Activated T-helper 2 cell treated with anti-CD3 and anti-CD28 coated beads, Interferon-gamma antibody, Interleukin-2, Interleukin-4, amounts not matched to agents 10 μg/mL and 5 μg/mL and 100 μg/mL, durations not matched to agents 14 hours and 24 hours and 36 hours (primary cell): ENCODE measurements at regions not wholly inside any gene's neighbourhood (a gene's known extent, or its start where the extent isn't known, plus 50 kb on each side); places are given as distances from the start of the nearest gene placed in this dataset.
"Not testable (repeated sequence)": the region's sequence is repeated elsewhere in the genome, so short reads cannot be mapped to it uniquely, and the experiment has no call there.

Experiments used
- DNase-seq: peaks from one replicate; pipeline ENCODE4 v3.0.0; 2021; ENCODE audit warnings: low spot score
- H3K27ac Mint-ChIP-seq: one replicate; pipeline ENCODE4 v1.8.0; 2021; ENCODE audit warnings: mixed read lengths
- H3K27me3 Mint-ChIP-seq: one replicate; pipeline ENCODE4 v1.8.0; 2021; ENCODE audit warnings: low read depth, mixed read lengths
- H3K36me3 Mint-ChIP-seq: one replicate; pipeline ENCODE4 v1.8.0; 2021; ENCODE audit warnings: low read depth, mixed read lengths
- H3K4me1 Mint-ChIP-seq: one replicate; pipeline ENCODE4 v1.8.0; 2021; ENCODE audit warnings: low read depth, mixed read lengths
- H3K4me3 Mint-ChIP-seq: one replicate; pipeline ENCODE4 v1.8.0; 2021; ENCODE audit warnings: low read depth, mild to moderate bottlenecking, moderate library complexity, mixed read lengths
- H3K9me3 Mint-ChIP-seq: one replicate; pipeline ENCODE4 v1.8.0; 2021; ENCODE audit warnings: mixed read lengths
- intact Hi-C: fragments of 100-400 bp; cut with micrococcal nuclease; formaldehyde crosslinking; loops from one replicate; pipeline ENCODE4 v1.15.1; 2023

- Mint-ChIP-seq H3K27me3 (no peaks in the 10 kb centered on the region), H3K4me1 (no peaks in the 10 kb centered on the region), H3K4me3 (no peak overlapping the region), H3K36me3 (no peaks in the 10 kb centered on the region), H3K9me3 (no peaks in the 10 kb centered on the region), H3K27ac (no peak overlapping the region)
- intact Hi-C loops, result no loop called here
- no peak for DNase-seq
Observed at GRCh38 chr7:88599528-88599927, 160.0 kb upstream of the ZNF804B start.

- H3K27me3 Mint-ChIP-seq, result no peaks in the 10 kb centered on the region
- H3K4me3 Mint-ChIP-seq, result no peak overlapping the region
- no peaks in the 10 kb centered on the region for H3K9me3 Mint-ChIP-seq
- no peak for DNase-seq
- no peak overlapping the region for H3K27ac Mint-ChIP-seq
- H3K4me1 Mint-ChIP-seq, result no peaks in the 10 kb centered on the region
- no peaks in the 10 kb centered on the region for H3K36me3 Mint-ChIP-seq
- intact Hi-C loops, result no loop called here
Observed at GRCh38 chr7:88597941-88598425, 161.5 kb upstream of the ZNF804B start.

GRCh38 chr7:88590963-88591362 lies 168.5 kb upstream of the ZNF804B start:
- Mint-ChIP-seq H3K36me3 (no peaks in the 10 kb centered on the region), H3K27ac (no peak overlapping the region), H3K27me3 (no peaks in the 10 kb centered on the region), H3K4me1 (no peaks in the 10 kb centered on the region), H3K4me3 (no peak overlapping the region), H3K9me3 (no peaks in the 10 kb centered on the region)
- intact Hi-C loops, result no loop called here
- no peak for DNase-seq

- intact Hi-C loops, result no loop called here
- H3K9me3 Mint-ChIP-seq, result no peaks in the 10 kb centered on the region
- H3K4me3 Mint-ChIP-seq, result no peak overlapping the region
- H3K27ac Mint-ChIP-seq, result no peak overlapping the region
- no peaks in the 10 kb centered on the region for H3K27me3 Mint-ChIP-seq
- no peak for DNase-seq
- no peaks in the 10 kb centered on the region for H3K4me1 Mint-ChIP-seq
- no peaks in the 10 kb centered on the region for H3K36me3 Mint-ChIP-seq
Observed at GRCh38 chr7:88589927-88590326, 169.6 kb upstream of the ZNF804B start.

- H3K4me3 Mint-ChIP-seq, result no peak overlapping the region
- H3K27ac Mint-ChIP-seq, result no peak overlapping the region
- DNase-seq, result no peak
- H3K27me3 Mint-ChIP-seq, result no peaks in the 10 kb centered on the region
- H3K4me1 Mint-ChIP-seq, result no peaks in the 10 kb centered on the region
- no peaks in the 10 kb centered on the region for H3K9me3 Mint-ChIP-seq
- H3K36me3 Mint-ChIP-seq, result no peaks in the 10 kb centered on the region
- intact Hi-C loops, result no loop called here
Observed at GRCh38 chr7:88586890-88587289, 172.6 kb upstream of the ZNF804B start.

GRCh38 chr7:88586219-88586618 lies 173.3 kb upstream of the ZNF804B start:
- Mint-ChIP-seq H3K4me3 (no peak overlapping the region), H3K36me3 (no peaks in the 10 kb centered on the region), H3K27ac (no peak overlapping the region), H3K27me3 (no peaks in the 10 kb centered on the region), H3K9me3 (no peaks in the 10 kb centered on the region), H3K4me1 (no peaks in the 10 kb centered on the region)
- intact Hi-C loops, result no loop called here
- no peak for DNase-seq

- intact Hi-C loops, result no loop called here
- no peaks in the 10 kb centered on the region for H3K36me3 Mint-ChIP-seq
- H3K4me3 Mint-ChIP-seq, result no peak overlapping the region
- H3K4me1 Mint-ChIP-seq, result no peaks in the 10 kb centered on the region
- no peaks in the 10 kb centered on the region for H3K9me3 Mint-ChIP-seq
- no peak overlapping the region for H3K27ac Mint-ChIP-seq
- no peak for DNase-seq
- H3K27me3 Mint-ChIP-seq, result no peaks in the 10 kb centered on the region
Observed at GRCh38 chr7:88576720-88577119, 182.8 kb upstream of the ZNF804B start.

GRCh38 chr7:88566162-88566729 lies 193.3 kb upstream of the ZNF804B start:
- no peaks in the 10 kb centered on the region for H3K4me1 Mint-ChIP-seq
- intact Hi-C loops, result no loop called here
- no peak overlapping the region for H3K4me3 Mint-ChIP-seq
- H3K27me3 Mint-ChIP-seq, result no peaks in the 10 kb centered on the region
- no peaks in the 10 kb centered on the region for H3K9me3 Mint-ChIP-seq
- no peak for DNase-seq
- no peaks in the 10 kb centered on the region for H3K36me3 Mint-ChIP-seq
- no peak overlapping the region for H3K27ac Mint-ChIP-seq

- intact Hi-C loops, result no loop called here
- Mint-ChIP-seq H3K27me3 (no peaks in the 10 kb centered on the region), H3K36me3 (no peaks in the 10 kb centered on the region), H3K4me1 (no peaks in the 10 kb centered on the region), H3K4me3 (no peak overlapping the region), H3K9me3 (no peaks in the 10 kb centered on the region), H3K27ac (no peak overlapping the region)
- no peak for DNase-seq
Observed at GRCh38 chr7:88565401-88565800, 194.1 kb upstream of the ZNF804B start.

- H3K9me3 Mint-ChIP-seq, H3K36me3 Mint-ChIP-seq, H3K4me3 Mint-ChIP-seq, H3K27me3 Mint-ChIP-seq, H3K4me1 Mint-ChIP-seq, DNase-seq, intact Hi-C loops, H3K27ac Mint-ChIP-seq: not testable (repeated sequence)
Observed at GRCh38 chr7:88556441-88556840, 203.1 kb upstream of the ZNF804B start.

GRCh38 chr7:88554847-88555246 lies 204.7 kb upstream of the ZNF804B start:
- intact Hi-C loops, H3K4me1 Mint-ChIP-seq, DNase-seq, H3K27me3 Mint-ChIP-seq, H3K4me3 Mint-ChIP-seq, H3K36me3 Mint-ChIP-seq, H3K9me3 Mint-ChIP-seq, H3K27ac Mint-ChIP-seq: not testable (repeated sequence)

GRCh38 chr7:88548399-88548798 lies 211.1 kb upstream of the ZNF804B start:
- Mint-ChIP-seq H3K9me3 (no peaks in the 10 kb centered on the region), H3K36me3 (no peaks in the 10 kb centered on the region), H3K4me1 (no peaks in the 10 kb centered on the region), H3K27me3 (no peaks in the 10 kb centered on the region), H3K4me3 (no peak overlapping the region), H3K27ac (no peak overlapping the region)
- DNase-seq, result no peak
- intact Hi-C loops, result loop anchor here (5.0 kb wide), 1 partner anchor 1074 kb away; no protein-coding TSS in a partner anchor

GRCh38 chr7:88546808-88547207 lies 212.7 kb upstream of the ZNF804B start:
- H3K27ac Mint-ChIP-seq, result no peak overlapping the region
- H3K4me3 Mint-ChIP-seq, result no peak overlapping the region
- no peaks in the 10 kb centered on the region for H3K27me3 Mint-ChIP-seq
- intact Hi-C loops, result loop anchor here (5.0 kb wide), 1 partner anchor 1075 kb away; no protein-coding TSS in a partner anchor
- H3K4me1 Mint-ChIP-seq, result no peaks in the 10 kb centered on the region
- H3K9me3 Mint-ChIP-seq, result no peaks in the 10 kb centered on the region
- H3K36me3 Mint-ChIP-seq, result no peaks in the 10 kb centered on the region
- no peak for DNase-seq

- DNase-seq, result no peak
- Mint-ChIP-seq H3K4me1 (no peaks in the 10 kb centered on the region), H3K4me3 (no peak overlapping the region), H3K9me3 (no peaks in the 10 kb centered on the region), H3K27me3 (no peaks in the 10 kb centered on the region), H3K36me3 (no peaks in the 10 kb centered on the region), H3K27ac (no peak overlapping the region)
- intact Hi-C loops, result loop anchor here (5.0 kb wide), 1 partner anchor 1077 kb away; no protein-coding TSS in a partner anchor
Observed at GRCh38 chr7:88545663-88546062, 213.8 kb upstream of the ZNF804B start.
